HEK293 (cell line): ENCODE measurements at regions not wholly inside any gene's neighbourhood (a gene's known extent, or its start where the extent isn't known, plus 50 kb on each side); places are given as distances from the start of the nearest gene placed in this dataset.

Experiments
- CTCF ChIA-PET: fragments of 350-600 bp; formaldehyde crosslinking; extraction: SDS; loops from one replicate; lab custom pipeline; 2021; ENCODE audit warnings: antibody characterized with exemption; lab: Yijun Ruan, JAX
- POLR2A ChIA-PET: fragments of 300-600 bp; formaldehyde crosslinking; extraction: SDS; loops from one replicate; lab custom pipeline; 2020; ENCODE audit warnings: antibody characterized with exemption, inconsistent platforms; lab: Yijun Ruan, JAX
- H3K27ac ChIP-seq: fragments of 200-500 bp; sonication (Bioruptor generic); 2 replicates; pipeline ENCODE4 v1.5.1; 2014; ENCODE audit warnings: low read depth, low read length, control low read depth, inconsistent platforms; ENCODE audit errors: extremely low read depth
- H3K36me3 ChIP-seq, 2 experiments: fragments of 200-500 bp in 1 of 2; sonication (Bioruptor generic) in 1 of 2; 1 replicate in 1 of 2; 2 replicates in 1 of 2; pipeline ENCODE4 v1.5.1; 2014 to 2017; ENCODE audit warnings: inconsistent platforms in 2 of 2, low read length in 2 of 2; ENCODE audit not compliant: control insufficient read depth in 2 of 2, insufficient read depth in 1 of 2
- H3K4me1 ChIP-seq: fragments of 200-500 bp; sonication (Bioruptor generic); 2 replicates; pipeline ENCODE4 v1.5.1; 2014; ENCODE audit warnings: mild to moderate bottlenecking, low read length, inconsistent platforms; ENCODE audit not compliant: control insufficient read depth, insufficient read depth
- H3K4me3 ChIP-seq: 2 replicates; pipeline ENCODE4 v1.5.1; 2011; ENCODE audit warnings: low read depth, mild to moderate bottlenecking, control low read depth, low read length, moderate library complexity
- H3K9me3 ChIP-seq: fragments of 200-500 bp; sonication (Bioruptor generic); 2 replicates; pipeline ENCODE4 v1.5.1; 2014; ENCODE audit warnings: low read depth, low read length, inconsistent platforms; ENCODE audit not compliant: control insufficient read depth, insufficient read depth
- KLF16 ChIP-seq: fragments of 450-650 bp; formaldehyde crosslinking; IDR thresholded peaks from 2 replicates; pipeline ENCODE4 v1.5.1; 2017; ENCODE audit warnings: missing biosample characterization, missing genetic modification characterization
- MYNN ChIP-seq: fragments of 450-650 bp; formaldehyde crosslinking; IDR thresholded peaks from 2 replicates; pipeline ENCODE4 v1.5.1; 2016; ENCODE audit warnings: missing biosample characterization, missing genetic modification characterization, borderline replicate concordance
- SALL2 ChIP-seq: fragments of 450-650 bp; formaldehyde crosslinking; IDR thresholded peaks from 2 replicates; pipeline ENCODE4 v1.5.0; 2017; ENCODE audit warnings: missing biosample characterization, mild to moderate bottlenecking, missing genetic modification characterization, borderline replicate concordance
- YY1 ChIP-seq: fragments of 450-650 bp; formaldehyde crosslinking; IDR thresholded peaks from 2 replicates; pipeline ENCODE4 v1.5.1; 2018; ENCODE audit warnings: missing biosample characterization, missing genetic modification characterization
- ZBTB1 ChIP-seq: fragments of 450-650 bp; formaldehyde crosslinking; IDR thresholded peaks from 2 replicates; pipeline ENCODE4 v1.5.1; 2016; ENCODE audit warnings: missing biosample characterization, missing genetic modification characterization
- ZNF132 ChIP-seq: fragments of 450-650 bp; formaldehyde crosslinking; IDR thresholded peaks from 2 replicates; pipeline ENCODE4 v1.5.1; 2017; ENCODE audit warnings: missing biosample characterization, missing genetic modification characterization, borderline replicate concordance
- ZNF174 ChIP-seq: fragments of 450-650 bp; formaldehyde crosslinking; IDR thresholded peaks from 2 replicates; pipeline ENCODE4 v1.5.0; 2017; ENCODE audit warnings: missing biosample characterization, mild to moderate bottlenecking, missing genetic modification characterization
- ZNF521 ChIP-seq: fragments of 450-650 bp; formaldehyde crosslinking; IDR thresholded peaks from 2 replicates; pipeline ENCODE4 v1.5.1; 2017; ENCODE audit warnings: missing biosample characterization, mild to moderate bottlenecking, missing genetic modification characterization
- ZNF530 ChIP-seq: fragments of 450-650 bp; formaldehyde crosslinking; IDR thresholded peaks from 2 replicates; pipeline ENCODE4 v1.5.1; 2016; ENCODE audit warnings: low read depth, missing biosample characterization, missing genetic modification characterization
- ZNF654 ChIP-seq: fragments of 450-650 bp; formaldehyde crosslinking; IDR thresholded peaks from 2 replicates; pipeline ENCODE4 v1.5.1; 2016; ENCODE audit warnings: low read depth, missing biosample characterization, missing genetic modification characterization
- ZNF664 ChIP-seq: fragments of 450-650 bp; formaldehyde crosslinking; IDR thresholded peaks from 2 replicates; pipeline ENCODE4 v1.5.1; 2016; ENCODE audit warnings: missing biosample characterization, missing genetic modification characterization
- ZNF76 ChIP-seq: fragments of 450-650 bp; formaldehyde crosslinking; IDR thresholded peaks from 2 replicates; pipeline ENCODE4; 2016; ENCODE audit warnings: low read depth, missing biosample characterization, missing genetic modification characterization, borderline replicate concordance
- ZNF791 ChIP-seq: fragments of 450-650 bp; formaldehyde crosslinking; IDR thresholded peaks from 2 replicates; pipeline ENCODE4 v1.5.1; 2016; ENCODE audit warnings: missing biosample characterization, missing genetic modification characterization
- ZNF837 ChIP-seq: fragments of 450-650 bp; formaldehyde crosslinking; IDR thresholded peaks from 2 replicates; pipeline ENCODE4 v1.5.1; 2016; ENCODE audit warnings: missing biosample characterization, missing genetic modification characterization
- TF ChIP-seq, protein P1 (sequence below): fragments of 450-650 bp; formaldehyde crosslinking; conservative IDR thresholded peaks from 2 replicates; pipeline ENCODE4 v1.5.1; 2016; ENCODE audit warnings: low read depth, missing biosample characterization, missing genetic modification characterization
- TF ChIP-seq, protein P2 (sequence below): fragments of 450-650 bp; formaldehyde crosslinking; IDR thresholded peaks from 2 replicates; pipeline ENCODE4 v1.5.1; 2017; ENCODE audit warnings: missing biosample characterization, missing genetic modification characterization
- TF ChIP-seq, protein P3 (sequence below): fragments of 450-650 bp; formaldehyde crosslinking; IDR thresholded peaks from 2 replicates; pipeline ENCODE4 v1.5.1; 2016; ENCODE audit warnings: missing biosample characterization, missing genetic modification characterization
- TF ChIP-seq, protein P4 (sequence below): fragments of 450-650 bp; formaldehyde crosslinking; IDR thresholded peaks from 2 replicates; pipeline ENCODE4 v1.5.1; 2016; ENCODE audit warnings: missing biosample characterization, missing genetic modification characterization
- TF ChIP-seq, protein P5 (sequence below): fragments of 450-650 bp; formaldehyde crosslinking; IDR thresholded peaks from 2 replicates; pipeline ENCODE4 v1.5.1; 2017; ENCODE audit warnings: missing biosample characterization, missing genetic modification characterization
- TF ChIP-seq, protein P6 (sequence below): fragments of 450-650 bp; formaldehyde crosslinking; IDR thresholded peaks from 2 replicates; pipeline ENCODE4 v1.5.1; 2016; ENCODE audit warnings: missing biosample characterization, missing genetic modification characterization, borderline replicate concordance

DNA sequence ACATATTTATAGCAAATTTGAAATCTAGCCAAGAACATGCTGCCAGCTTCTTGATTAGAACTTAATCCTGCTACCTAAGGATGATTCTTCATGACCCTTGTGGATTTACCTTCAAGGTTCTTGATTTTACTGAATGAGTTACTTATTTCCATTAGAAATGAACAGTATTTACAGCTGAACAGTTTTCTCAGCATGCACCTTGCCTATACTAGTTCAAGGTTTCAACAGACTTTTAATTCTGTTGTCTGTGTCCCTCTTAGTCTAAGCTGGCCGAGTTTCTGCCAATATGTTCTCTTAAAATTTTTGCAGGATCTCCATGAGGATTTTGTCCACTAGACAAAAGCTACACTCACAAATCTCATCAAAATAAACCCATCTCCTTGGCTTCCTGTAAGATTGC lies 188.8 kb upstream of the ST8SIA4 start:
- H3K9me3 ChIP-seq, result no peaks in the 10 kb centered on the region
- no peaks in the 10 kb centered on the region for H3K4me1 ChIP-seq
- no peak overlapping the region for H3K27ac ChIP-seq
- CTCF ChIA-PET, result no interaction called here
- H3K36me3 ChIP-seq, result no peaks in the 10 kb centered on the region
- H3K4me3 ChIP-seq, result no peak overlapping the region
- POLR2A ChIA-PET, result interaction anchor here (0.6 kb wide), 1 partner anchor 13 kb away, joined by 3 read pairs; no protein-coding TSS in a partner anchor
- TF ChIP-seq, protein P1, sequence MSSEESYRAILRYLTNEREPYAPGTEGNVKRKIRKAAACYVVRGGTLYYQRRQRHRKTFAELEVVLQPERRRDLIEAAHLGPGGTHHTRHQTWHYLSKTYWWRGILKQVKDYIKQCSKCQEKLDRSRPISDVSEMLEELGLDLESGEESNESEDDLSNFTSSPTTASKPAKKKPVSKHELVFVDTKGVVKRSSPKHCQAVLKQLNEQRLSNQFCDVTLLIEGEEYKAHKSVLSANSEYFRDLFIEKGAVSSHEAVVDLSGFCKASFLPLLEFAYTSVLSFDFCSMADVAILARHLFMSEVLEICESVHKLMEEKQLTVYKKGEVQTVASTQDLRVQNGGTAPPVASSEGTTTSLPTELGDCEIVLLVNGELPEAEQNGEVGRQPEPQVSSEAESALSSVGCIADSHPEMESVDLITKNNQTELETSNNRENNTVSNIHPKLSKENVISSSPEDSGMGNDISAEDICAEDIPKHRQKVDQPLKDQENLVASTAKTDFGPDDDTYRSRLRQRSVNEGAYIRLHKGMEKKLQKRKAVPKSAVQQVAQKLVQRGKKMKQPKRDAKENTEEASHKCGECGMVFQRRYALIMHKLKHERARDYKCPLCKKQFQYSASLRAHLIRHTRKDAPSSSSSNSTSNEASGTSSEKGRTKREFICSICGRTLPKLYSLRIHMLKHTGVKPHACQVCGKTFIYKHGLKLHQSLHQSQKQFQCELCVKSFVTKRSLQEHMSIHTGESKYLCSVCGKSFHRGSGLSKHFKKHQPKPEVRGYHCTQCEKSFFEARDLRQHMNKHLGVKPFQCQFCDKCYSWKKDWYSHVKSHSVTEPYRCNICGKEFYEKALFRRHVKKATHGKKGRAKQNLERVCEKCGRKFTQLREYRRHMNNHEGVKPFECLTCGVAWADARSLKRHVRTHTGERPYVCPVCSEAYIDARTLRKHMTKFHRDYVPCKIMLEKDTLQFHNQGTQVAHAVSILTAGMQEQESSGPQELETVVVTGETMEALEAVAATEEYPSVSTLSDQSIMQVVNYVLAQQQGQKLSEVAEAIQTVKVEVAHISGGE, result no peak
- no peak for TF ChIP-seq ZNF174 (tag by site-specific recombination)
- no peak for TF ChIP-seq ZNF654
- TF ChIP-seq, protein P2, sequence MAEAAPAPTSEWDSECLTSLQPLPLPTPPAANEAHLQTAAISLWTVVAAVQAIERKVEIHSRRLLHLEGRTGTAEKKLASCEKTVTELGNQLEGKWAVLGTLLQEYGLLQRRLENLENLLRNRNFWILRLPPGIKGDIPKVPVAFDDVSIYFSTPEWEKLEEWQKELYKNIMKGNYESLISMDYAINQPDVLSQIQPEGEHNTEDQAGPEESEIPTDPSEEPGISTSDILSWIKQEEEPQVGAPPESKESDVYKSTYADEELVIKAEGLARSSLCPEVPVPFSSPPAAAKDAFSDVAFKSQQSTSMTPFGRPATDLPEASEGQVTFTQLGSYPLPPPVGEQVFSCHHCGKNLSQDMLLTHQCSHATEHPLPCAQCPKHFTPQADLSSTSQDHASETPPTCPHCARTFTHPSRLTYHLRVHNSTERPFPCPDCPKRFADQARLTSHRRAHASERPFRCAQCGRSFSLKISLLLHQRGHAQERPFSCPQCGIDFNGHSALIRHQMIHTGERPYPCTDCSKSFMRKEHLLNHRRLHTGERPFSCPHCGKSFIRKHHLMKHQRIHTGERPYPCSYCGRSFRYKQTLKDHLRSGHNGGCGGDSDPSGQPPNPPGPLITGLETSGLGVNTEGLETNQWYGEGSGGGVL (tag by site-specific recombination), result no peak
- TF ChIP-seq YY1, result no peak
- no peak for TF ChIP-seq ZNF76 (tag by site-specific recombination)
- TF ChIP-seq, protein P3, sequence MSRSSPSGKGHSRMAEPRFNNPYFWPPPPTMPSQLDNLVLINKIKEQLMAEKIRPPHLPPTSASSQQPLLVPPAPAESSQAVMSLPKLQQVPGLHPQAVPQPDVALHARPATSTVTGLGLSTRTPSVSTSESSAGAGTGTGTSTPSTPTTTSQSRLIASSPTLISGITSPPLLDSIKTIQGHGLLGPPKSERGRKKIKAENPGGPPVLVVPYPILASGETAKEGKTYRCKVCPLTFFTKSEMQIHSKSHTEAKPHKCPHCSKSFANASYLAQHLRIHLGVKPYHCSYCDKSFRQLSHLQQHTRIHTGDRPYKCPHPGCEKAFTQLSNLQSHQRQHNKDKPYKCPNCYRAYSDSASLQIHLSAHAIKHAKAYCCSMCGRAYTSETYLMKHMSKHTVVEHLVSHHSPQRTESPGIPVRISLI (tag by site-specific recombination), result no peak
- TF ChIP-seq, all 188 proteins: peak for 0

DNA sequence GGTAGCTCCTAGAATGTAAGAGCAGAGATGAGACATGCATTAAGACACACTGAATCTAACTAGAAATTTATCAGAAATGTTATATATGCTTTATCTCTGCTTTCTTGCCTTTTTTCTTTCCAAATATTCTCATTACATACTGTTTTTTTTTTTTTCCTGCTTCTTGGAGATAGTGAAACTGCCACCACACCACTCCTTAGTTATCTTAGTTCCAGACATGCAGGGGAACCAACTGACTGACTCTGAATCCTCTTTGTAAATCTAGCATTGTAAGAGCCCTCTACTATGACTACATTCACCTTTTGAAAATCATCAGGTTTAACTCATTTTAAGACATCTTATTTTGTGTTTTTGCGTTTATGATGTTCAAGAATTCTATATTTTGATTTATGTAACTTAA lies 181.3 kb upstream of the ST8SIA4 start:
- ChIA-PET CTCF (no interaction called here), POLR2A (no interaction called here)
- H3K4me1 ChIP-seq, result no peaks in the 10 kb centered on the region
- no peaks in the 10 kb centered on the region for H3K36me3 ChIP-seq
- H3K4me3 ChIP-seq, result no peak overlapping the region
- H3K27ac ChIP-seq, result no peak overlapping the region
- TF ChIP-seq ZBTB1 (tag by site-specific recombination) (no peak), ZNF530 (tag by site-specific recombination) (no peak), ZNF837 (tag by site-specific recombination) (no peak), ZNF521 (tag by site-specific recombination) (no peak), ZNF664 (no peak), MYNN (tag by site-specific recombination) (no peak), KLF16 (tag by site-specific recombination) (no peak), SALL2 (tag by site-specific recombination) (no peak), ZNF132 (tag by site-specific recombination) (no peak), ZNF791 (tag by site-specific recombination) (no peak)
- TF ChIP-seq, protein P4, sequence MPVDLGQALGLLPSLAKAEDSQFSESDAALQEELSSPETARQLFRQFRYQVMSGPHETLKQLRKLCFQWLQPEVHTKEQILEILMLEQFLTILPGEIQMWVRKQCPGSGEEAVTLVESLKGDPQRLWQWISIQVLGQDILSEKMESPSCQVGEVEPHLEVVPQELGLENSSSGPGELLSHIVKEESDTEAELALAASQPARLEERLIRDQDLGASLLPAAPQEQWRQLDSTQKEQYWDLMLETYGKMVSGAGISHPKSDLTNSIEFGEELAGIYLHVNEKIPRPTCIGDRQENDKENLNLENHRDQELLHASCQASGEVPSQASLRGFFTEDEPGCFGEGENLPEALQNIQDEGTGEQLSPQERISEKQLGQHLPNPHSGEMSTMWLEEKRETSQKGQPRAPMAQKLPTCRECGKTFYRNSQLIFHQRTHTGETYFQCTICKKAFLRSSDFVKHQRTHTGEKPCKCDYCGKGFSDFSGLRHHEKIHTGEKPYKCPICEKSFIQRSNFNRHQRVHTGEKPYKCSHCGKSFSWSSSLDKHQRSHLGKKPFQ (tag by site-specific recombination), result no peak
- TF ChIP-seq, protein P5, sequence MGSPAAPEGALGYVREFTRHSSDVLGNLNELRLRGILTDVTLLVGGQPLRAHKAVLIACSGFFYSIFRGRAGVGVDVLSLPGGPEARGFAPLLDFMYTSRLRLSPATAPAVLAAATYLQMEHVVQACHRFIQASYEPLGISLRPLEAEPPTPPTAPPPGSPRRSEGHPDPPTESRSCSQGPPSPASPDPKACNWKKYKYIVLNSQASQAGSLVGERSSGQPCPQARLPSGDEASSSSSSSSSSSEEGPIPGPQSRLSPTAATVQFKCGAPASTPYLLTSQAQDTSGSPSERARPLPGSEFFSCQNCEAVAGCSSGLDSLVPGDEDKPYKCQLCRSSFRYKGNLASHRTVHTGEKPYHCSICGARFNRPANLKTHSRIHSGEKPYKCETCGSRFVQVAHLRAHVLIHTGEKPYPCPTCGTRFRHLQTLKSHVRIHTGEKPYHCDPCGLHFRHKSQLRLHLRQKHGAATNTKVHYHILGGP, result no peak
- TF ChIP-seq, protein P6, sequence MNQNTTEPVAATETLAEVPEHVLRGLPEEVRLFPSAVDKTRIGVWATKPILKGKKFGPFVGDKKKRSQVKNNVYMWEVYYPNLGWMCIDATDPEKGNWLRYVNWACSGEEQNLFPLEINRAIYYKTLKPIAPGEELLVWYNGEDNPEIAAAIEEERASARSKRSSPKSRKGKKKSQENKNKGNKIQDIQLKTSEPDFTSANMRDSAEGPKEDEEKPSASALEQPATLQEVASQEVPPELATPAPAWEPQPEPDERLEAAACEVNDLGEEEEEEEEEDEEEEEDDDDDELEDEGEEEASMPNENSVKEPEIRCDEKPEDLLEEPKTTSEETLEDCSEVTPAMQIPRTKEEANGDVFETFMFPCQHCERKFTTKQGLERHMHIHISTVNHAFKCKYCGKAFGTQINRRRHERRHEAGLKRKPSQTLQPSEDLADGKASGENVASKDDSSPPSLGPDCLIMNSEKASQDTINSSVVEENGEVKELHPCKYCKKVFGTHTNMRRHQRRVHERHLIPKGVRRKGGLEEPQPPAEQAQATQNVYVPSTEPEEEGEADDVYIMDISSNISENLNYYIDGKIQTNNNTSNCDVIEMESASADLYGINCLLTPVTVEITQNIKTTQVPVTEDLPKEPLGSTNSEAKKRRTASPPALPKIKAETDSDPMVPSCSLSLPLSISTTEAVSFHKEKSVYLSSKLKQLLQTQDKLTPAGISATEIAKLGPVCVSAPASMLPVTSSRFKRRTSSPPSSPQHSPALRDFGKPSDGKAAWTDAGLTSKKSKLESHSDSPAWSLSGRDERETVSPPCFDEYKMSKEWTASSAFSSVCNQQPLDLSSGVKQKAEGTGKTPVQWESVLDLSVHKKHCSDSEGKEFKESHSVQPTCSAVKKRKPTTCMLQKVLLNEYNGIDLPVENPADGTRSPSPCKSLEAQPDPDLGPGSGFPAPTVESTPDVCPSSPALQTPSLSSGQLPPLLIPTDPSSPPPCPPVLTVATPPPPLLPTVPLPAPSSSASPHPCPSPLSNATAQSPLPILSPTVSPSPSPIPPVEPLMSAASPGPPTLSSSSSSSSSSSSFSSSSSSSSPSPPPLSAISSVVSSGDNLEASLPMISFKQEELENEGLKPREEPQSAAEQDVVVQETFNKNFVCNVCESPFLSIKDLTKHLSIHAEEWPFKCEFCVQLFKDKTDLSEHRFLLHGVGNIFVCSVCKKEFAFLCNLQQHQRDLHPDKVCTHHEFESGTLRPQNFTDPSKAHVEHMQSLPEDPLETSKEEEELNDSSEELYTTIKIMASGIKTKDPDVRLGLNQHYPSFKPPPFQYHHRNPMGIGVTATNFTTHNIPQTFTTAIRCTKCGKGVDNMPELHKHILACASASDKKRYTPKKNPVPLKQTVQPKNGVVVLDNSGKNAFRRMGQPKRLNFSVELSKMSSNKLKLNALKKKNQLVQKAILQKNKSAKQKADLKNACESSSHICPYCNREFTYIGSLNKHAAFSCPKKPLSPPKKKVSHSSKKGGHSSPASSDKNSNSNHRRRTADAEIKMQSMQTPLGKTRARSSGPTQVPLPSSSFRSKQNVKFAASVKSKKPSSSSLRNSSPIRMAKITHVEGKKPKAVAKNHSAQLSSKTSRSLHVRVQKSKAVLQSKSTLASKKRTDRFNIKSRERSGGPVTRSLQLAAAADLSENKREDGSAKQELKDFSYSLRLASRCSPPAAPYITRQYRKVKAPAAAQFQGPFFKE (tag by site-specific recombination), result no peak
- TF ChIP-seq, all 188 proteins: peak for 0
- no peaks in the 10 kb centered on the region for H3K9me3 ChIP-seq
